Hematopoietic multipotent progenitor cell treated with erythropoietin and hydrocortisone succinate and interleukin-3 and kit ligand, for 15 days (in vitro differentiated cells): ENCODE measurements at regions not wholly inside any gene's neighbourhood (a gene's known extent, or its start where the extent isn't known, plus 50 kb on each side); places are given as distances from the start of the nearest gene placed in this dataset.
"Not testable (repeated sequence)": the region's sequence is repeated elsewhere in the genome, so short reads cannot be mapped to it uniquely, and the experiment has no call there.

Experiments
- DNase-seq: peaks from one replicate; pipeline ENCODE4 v3.0.0-alpha.2; 2015; ENCODE audit warnings: low spot score

GRCh38 chr2:8505311-8505920, 176.4 kb upstream of the ID2 start:
- no peak for DNase-seq

GRCh38 chr2:8506746-8507145, 175.1 kb upstream of the ID2 start:
- no peak for DNase-seq

GRCh38 chr2:8508766-8509165, 173.1 kb upstream of the ID2 start:
- DNase-seq = no peak

GRCh38 chr2:8509621-8510020, 172.2 kb upstream of the ID2 start:
- DNase-seq = no peak

- DNase-seq = not testable (repeated sequence)
Observed at GRCh38 chr2:8510055-8510454, 171.8 kb upstream of the ID2 start.

GRCh38 chr2:8510519-8510918, 171.3 kb upstream of the ID2 start:
- DNase-seq = no peak

GRCh38 chr2:8511868-8512612, 169.8 kb upstream of the ID2 start:
- no peak for DNase-seq

GRCh38 chr2:8513601-8514273, 168.1 kb upstream of the ID2 start:
- no peak for DNase-seq

- no peak for DNase-seq
Observed at GRCh38 chr2:8514274-8514662, 167.6 kb upstream of the ID2 start.

GRCh38 chr2:8514796-8515758, 166.8 kb upstream of the ID2 start:
- DNase-seq = no peak

- DNase-seq = no peak
Observed at GRCh38 chr2:8515864-8516533, 165.9 kb upstream of the ID2 start.

GRCh38 chr2:8517850-8518498, 163.9 kb upstream of the ID2 start:
- no peak for DNase-seq

- DNase-seq = no peak
Observed at GRCh38 chr2:8518979-8519668, 162.7 kb upstream of the ID2 start.

- no peak for DNase-seq
Observed at GRCh38 chr2:8520791-8521344, 161.0 kb upstream of the ID2 start.

GRCh38 chr2:8522687-8523086, 159.2 kb upstream of the ID2 start:
- no peak for DNase-seq

GRCh38 chr2:8524388-8524787, 157.5 kb upstream of the ID2 start:
- no peak for DNase-seq

GRCh38 chr2:8524823-8525222, 157.0 kb upstream of the ID2 start:
- DNase-seq = no peak

GRCh38 chr2:8525236-8525581, 156.6 kb upstream of the ID2 start:
- DNase-seq = no peak

GRCh38 chr2:8525582-8526402, 156.1 kb upstream of the ID2 start:
- DNase-seq = peak; percentile 91

GRCh38 chr2:8526403-8526696, 155.5 kb upstream of the ID2 start:
- DNase-seq = no peak
